ENCODE measurements at regions not wholly inside any gene's neighbourhood (a gene's known extent, or its start where the extent isn't known, plus 50 kb on each side); places are given as distances from the start of the nearest gene placed in this dataset.

DNA sequence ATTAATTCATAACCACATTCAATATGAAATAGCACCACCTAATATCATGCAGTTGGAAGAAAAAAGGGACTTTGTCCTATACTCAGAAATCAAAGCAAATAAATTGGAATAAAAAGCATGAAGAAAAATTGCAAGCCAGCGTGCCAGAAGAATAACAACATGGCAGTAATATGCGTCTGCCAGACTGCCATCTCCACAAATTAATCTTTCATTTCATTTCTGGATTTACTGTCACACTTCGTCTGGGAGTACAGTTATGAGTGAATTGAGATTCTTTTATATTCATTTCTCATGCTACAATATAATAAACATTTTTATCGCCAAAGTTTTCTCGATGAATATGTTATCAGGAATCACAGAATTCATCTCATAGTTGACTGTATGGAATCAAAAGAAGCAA, 1327.7 kb upstream of the SEL1L start:
- DNase-seq (ENCODE audit: low read depth in 6 of 9, low spot score in 9 of 9) = no peak
- no peaks in the 10 kb centered on the region for H3K27me3 ChIP-seq (ENCODE audit: control insufficient read depth in 2 of 2, insufficient read depth in 1 of 2, low read length in 1 of 2)
- H3K4me3 ChIP-seq (ENCODE audit: low read length in 2 of 2) = no peak overlapping the region
- WGBS = 93% methylated on average over 5 of the region's 5 CpGs
- no peaks in the 10 kb centered on the region for H3K36me3 ChIP-seq (ENCODE audit: control insufficient read depth in 2 of 2, insufficient read depth in 2 of 2, low read length in 1 of 2)
- no peak overlapping the region for H3K27ac ChIP-seq (ENCODE audit: low read depth in 1 of 2, low read length in 1 of 2)
- no peaks in the 10 kb centered on the region for H3K9me3 ChIP-seq (ENCODE audit: control insufficient read depth in 2 of 2, insufficient read depth in 1 of 2, low read length in 1 of 2)
- H3K4me1 ChIP-seq (ENCODE audit: control insufficient read depth in 2 of 2, insufficient read depth in 2 of 2, low read length in 2 of 2) = no peaks in the 10 kb centered on the region

DNA sequence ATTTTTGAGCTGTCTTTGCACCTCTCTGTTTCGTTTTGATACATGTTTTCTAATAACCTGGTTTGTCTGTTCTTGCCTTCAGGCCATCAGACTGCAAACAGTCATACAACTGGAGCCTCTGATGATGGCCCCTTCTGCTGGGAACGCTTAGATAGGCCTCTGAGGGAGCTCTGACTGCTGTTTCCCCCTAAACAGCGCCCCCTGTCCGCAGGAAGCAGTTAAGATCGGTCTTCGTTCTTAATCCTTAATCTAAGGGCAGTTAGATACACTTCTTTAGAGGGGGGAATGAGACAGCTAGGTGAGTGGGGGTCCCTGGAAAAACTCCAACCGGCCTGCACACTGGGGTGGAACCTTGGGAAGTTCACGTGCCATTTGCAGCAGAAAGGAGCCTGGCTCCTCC, 1338.8 kb upstream of the SEL1L start:
- Histone ChIP-seq H3K36me3 (ENCODE audit: control insufficient read depth in 2 of 2, insufficient read depth in 2 of 2, low read length in 1 of 2) (no peaks in the 10 kb centered on the region), H3K27ac (ENCODE audit: low read depth in 1 of 2, low read length in 1 of 2) (no peak overlapping the region), H3K27me3 (ENCODE audit: control insufficient read depth in 2 of 2, insufficient read depth in 1 of 2, low read length in 1 of 2) (no peaks in the 10 kb centered on the region), H3K9me3 (ENCODE audit: control insufficient read depth in 2 of 2, insufficient read depth in 1 of 2, low read length in 1 of 2) (peaks cover 0 to 4% of the 10 kb centered on the region in 2 donors), H3K4me3 (ENCODE audit: low read length in 2 of 2) (no peak overlapping the region), H3K4me1 (ENCODE audit: control insufficient read depth in 2 of 2, insufficient read depth in 2 of 2, low read length in 2 of 2) (no peaks in the 10 kb centered on the region)
- 62% methylated on average over 8 of the region's 8 CpGs for WGBS
- DNase-seq (ENCODE audit: low read depth in 6 of 9, low spot score in 9 of 9) = no peak

DNA sequence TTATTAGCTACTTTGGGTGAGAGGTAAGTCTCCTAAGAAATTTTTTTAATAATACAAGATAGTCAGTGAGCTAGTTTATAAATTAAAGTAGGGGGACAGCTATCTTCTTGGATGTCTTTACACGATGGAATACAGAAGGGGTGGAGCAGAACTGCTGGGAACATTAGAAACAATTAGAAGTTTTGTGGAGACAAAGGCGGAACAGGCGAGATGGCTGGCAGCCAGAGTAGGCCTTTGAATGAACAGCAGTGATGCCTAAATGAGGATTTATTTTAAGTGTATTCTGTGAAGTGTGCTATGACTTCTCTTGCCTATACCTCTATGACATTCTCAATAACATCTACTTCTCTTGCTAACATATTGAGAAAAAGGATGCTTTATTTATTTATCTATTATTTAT, 1345.3 kb upstream of the SEL1L start:
- 90% methylated on average over 3 of the region's 3 CpGs for WGBS
- no peak overlapping the region for H3K27ac ChIP-seq (ENCODE audit: low read depth in 1 of 2, low read length in 1 of 2)
- no peaks in the 10 kb centered on the region for H3K36me3 ChIP-seq (ENCODE audit: control insufficient read depth in 2 of 2, insufficient read depth in 2 of 2, low read length in 1 of 2)

DNA sequence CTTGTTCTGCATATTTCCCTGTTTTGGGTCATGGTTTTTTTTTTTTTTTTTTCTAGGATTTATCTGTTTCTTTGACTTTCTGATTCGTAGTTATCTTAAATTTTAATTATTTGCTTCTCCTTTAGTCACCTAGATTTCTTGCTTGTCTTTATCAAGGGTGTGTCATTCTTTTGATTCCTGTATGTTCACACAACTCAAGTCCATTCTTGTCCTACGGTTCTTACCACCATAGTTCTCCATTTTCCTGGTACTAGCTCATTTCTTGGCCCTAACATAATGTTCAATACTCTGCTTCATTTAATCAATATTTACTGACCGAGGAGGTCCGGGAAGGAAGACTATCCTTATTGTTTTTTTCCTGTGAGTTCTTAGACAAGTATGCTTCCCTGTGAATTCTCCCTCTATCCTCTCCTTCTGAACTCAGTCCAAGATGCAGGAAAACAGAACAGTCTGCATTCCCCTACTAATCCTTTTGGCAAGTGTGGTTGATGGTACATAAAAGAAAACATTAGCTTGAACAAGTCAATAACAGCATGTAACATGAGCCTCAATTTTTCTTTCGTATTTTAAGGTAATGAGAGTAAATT, 1346.4 kb upstream of the SEL1L start:
- peaks cover 0 to 2% of the 10 kb centered on the region in 2 donors for H3K9me3 ChIP-seq (ENCODE audit: control insufficient read depth in 2 of 2, insufficient read depth in 1 of 2, low read length in 1 of 2)
- 86% methylated on average over 5 of the region's 5 CpGs for WGBS
- H3K4me3 ChIP-seq (ENCODE audit: low read length in 2 of 2) = no peak overlapping the region
- H3K27me3 ChIP-seq (ENCODE audit: control insufficient read depth in 2 of 2, insufficient read depth in 1 of 2, low read length in 1 of 2) = no peaks in the 10 kb centered on the region
- H3K27ac ChIP-seq (ENCODE audit: low read depth in 1 of 2, low read length in 1 of 2) = no peak overlapping the region
- H3K36me3 ChIP-seq (ENCODE audit: control insufficient read depth in 2 of 2, insufficient read depth in 2 of 2, low read length in 1 of 2) = no peaks in the 10 kb centered on the region
- H3K4me1 ChIP-seq (ENCODE audit: control insufficient read depth in 2 of 2, insufficient read depth in 2 of 2, low read length in 2 of 2) = no peaks in the 10 kb centered on the region
- no peak for DNase-seq (ENCODE audit: low read depth in 6 of 9, low spot score in 9 of 9)

More for the DNA sequence above, 1345.3 kb upstream of the SEL1L start:
- no peak for DNase-seq (ENCODE audit: low read depth in 6 of 9, low spot score in 9 of 9)
- H3K4me1 ChIP-seq (ENCODE audit: control insufficient read depth in 2 of 2, insufficient read depth in 2 of 2, low read length in 2 of 2) = no peaks in the 10 kb centered on the region
- H3K4me3 ChIP-seq (ENCODE audit: low read length in 2 of 2) = no peak overlapping the region
- H3K9me3 ChIP-seq (ENCODE audit: control insufficient read depth in 2 of 2, insufficient read depth in 1 of 2, low read length in 1 of 2) = peaks cover 0 to 2% of the 10 kb centered on the region in 2 donors
- no peaks in the 10 kb centered on the region for H3K27me3 ChIP-seq (ENCODE audit: control insufficient read depth in 2 of 2, insufficient read depth in 1 of 2, low read length in 1 of 2)

DNA sequence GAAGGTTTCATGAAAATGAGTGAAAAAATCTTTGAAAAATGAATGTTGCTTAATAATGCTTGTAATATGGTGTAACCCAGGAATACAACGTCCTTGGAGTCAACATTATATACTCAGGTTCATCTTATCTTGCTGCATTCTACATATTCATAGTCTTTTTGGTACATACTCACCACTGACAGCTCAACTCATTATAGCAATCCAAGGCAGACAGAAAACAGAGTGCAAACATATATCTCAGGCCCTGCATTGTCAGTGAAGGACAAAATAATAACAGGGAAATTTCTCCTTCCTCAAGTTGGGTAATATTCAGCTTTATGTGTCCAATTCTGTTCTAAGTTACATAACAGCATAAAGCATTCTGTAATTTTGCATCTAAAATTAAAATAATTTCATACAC, 1353.0 kb upstream of the SEL1L start:
- no peak for DNase-seq (ENCODE audit: low read depth in 6 of 9, low spot score in 9 of 9)
- Histone ChIP-seq H3K27me3 (ENCODE audit: control insufficient read depth in 2 of 2, insufficient read depth in 1 of 2, low read length in 1 of 2) (no peaks in the 10 kb centered on the region), H3K4me1 (ENCODE audit: control insufficient read depth in 2 of 2, insufficient read depth in 2 of 2, low read length in 2 of 2) (no peaks in the 10 kb centered on the region), H3K27ac (ENCODE audit: low read depth in 1 of 2, low read length in 1 of 2) (no peak overlapping the region), H3K9me3 (ENCODE audit: control insufficient read depth in 2 of 2, insufficient read depth in 1 of 2, low read length in 1 of 2) (peaks cover 0 to 2% of the 10 kb centered on the region in 2 donors), H3K4me3 (ENCODE audit: low read length in 2 of 2) (no peak overlapping the region), H3K36me3 (ENCODE audit: control insufficient read depth in 2 of 2, insufficient read depth in 2 of 2, low read length in 1 of 2) (no peaks in the 10 kb centered on the region)
- 78% methylated on average over 1 of the region's 1 CpG for WGBS

DNA sequence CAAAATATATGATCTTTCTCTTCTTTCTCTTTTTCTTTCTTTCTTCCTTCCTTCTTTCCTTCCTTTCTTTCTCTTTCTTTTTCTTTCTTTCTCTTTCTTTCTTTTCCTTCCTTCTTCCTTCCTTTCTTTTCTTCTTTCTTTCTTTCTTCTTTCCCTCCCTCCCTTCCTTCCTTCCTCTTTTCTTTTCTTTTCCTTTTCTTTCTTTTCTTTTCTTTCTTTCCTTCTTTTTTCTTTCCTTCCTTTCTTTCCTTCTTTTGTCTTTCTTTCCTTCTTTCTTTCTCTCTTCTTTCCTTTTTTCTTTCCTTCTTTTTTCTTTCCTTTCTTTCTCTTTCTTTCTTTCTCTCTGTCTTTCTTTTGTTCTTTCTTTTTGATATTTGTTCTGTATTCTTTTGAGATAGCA, 1356.0 kb upstream of the SEL1L start:
- DNase-seq (ENCODE audit: low read depth in 6 of 9, low spot score in 9 of 9) = no peak
- no peak overlapping the region for H3K4me3 ChIP-seq (ENCODE audit: low read length in 2 of 2)

DNA sequence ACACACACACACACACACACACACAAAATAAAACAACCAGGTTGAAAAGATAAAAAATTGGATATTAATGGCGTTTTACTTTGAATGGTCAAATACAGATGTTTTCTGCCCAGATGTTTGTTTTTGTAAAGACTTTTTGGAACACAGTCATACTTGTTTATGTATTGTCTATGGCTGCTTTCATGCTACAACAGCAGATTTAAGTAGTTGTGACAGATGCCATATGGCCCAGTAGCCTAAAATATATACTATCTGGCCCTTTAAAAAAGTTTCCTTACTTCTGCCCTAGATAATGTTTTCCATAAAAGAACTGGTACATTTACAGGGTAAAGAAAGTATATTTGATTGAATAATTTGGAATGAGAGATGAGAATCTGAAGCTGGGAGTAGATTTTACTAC, 1362.8 kb upstream of the SEL1L start:
- Histone ChIP-seq H3K9me3 (ENCODE audit: control insufficient read depth in 2 of 2, insufficient read depth in 1 of 2, low read length in 1 of 2) (no peaks in the 10 kb centered on the region), H3K4me1 (ENCODE audit: control insufficient read depth in 2 of 2, insufficient read depth in 2 of 2, low read length in 2 of 2) (no peaks in the 10 kb centered on the region), H3K27ac (ENCODE audit: low read depth in 1 of 2, low read length in 1 of 2) (no peak overlapping the region), H3K36me3 (ENCODE audit: control insufficient read depth in 2 of 2, insufficient read depth in 2 of 2, low read length in 1 of 2) (no peaks in the 10 kb centered on the region), H3K27me3 (ENCODE audit: control insufficient read depth in 2 of 2, insufficient read depth in 1 of 2, low read length in 1 of 2) (no peaks in the 10 kb centered on the region), H3K4me3 (ENCODE audit: low read length in 2 of 2) (no peak overlapping the region)
- 97% methylated on average over 1 of the region's 1 CpG for WGBS
- no peak for DNase-seq (ENCODE audit: low read depth in 6 of 9, low spot score in 9 of 9)

More for the DNA sequence above, 1356.0 kb upstream of the SEL1L start:
- no peaks in the 10 kb centered on the region for H3K36me3 ChIP-seq (ENCODE audit: control insufficient read depth in 2 of 2, insufficient read depth in 2 of 2, low read length in 1 of 2)
- no peaks in the 10 kb centered on the region for H3K27me3 ChIP-seq (ENCODE audit: control insufficient read depth in 2 of 2, insufficient read depth in 1 of 2, low read length in 1 of 2)
- H3K9me3 ChIP-seq (ENCODE audit: control insufficient read depth in 2 of 2, insufficient read depth in 1 of 2, low read length in 1 of 2) = no peaks in the 10 kb centered on the region
- H3K4me1 ChIP-seq (ENCODE audit: control insufficient read depth in 2 of 2, insufficient read depth in 2 of 2, low read length in 2 of 2) = no peaks in the 10 kb centered on the region
- no peak overlapping the region for H3K27ac ChIP-seq (ENCODE audit: low read depth in 1 of 2, low read length in 1 of 2)

DNA sequence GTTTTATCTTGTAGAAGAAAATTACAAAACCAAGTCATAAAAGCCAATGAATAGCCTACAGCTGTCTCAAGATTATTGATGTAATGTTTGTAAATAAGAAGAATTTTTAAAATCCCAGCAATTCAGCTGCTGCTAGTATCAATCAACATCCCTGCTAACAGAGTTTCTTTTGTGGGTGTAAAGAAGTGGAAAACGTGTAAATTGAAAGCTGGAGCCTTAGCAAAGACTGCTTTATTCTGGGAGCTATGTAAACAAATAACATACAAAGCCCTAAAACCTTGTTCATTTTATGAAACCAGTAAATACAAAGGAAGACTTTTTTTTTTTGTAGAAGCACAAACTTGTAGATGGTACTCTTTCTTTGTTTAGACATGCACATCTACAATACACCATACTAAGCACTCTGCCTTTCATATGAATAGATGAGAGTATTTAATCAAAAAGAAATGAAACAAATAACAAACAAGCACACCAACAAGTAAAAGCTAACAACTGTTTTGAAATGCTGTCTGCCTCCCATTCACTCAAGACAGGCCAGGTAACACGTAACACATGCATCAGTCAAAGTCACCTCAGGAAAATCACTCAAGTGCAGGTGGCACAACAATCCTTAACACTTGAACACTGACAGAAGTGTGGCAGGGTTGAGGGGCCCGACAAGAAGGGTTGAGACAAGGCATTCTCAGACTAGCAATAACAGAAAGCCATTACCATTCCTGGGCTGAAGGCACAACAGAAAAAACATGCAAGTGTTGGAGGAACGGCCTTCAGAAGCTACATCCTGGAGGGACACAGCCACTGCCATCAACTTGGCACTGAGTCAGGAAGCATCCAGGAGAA, 1364.0 kb upstream of the SEL1L start:
- Histone ChIP-seq H3K27me3 (ENCODE audit: control insufficient read depth in 2 of 2, insufficient read depth in 1 of 2, low read length in 1 of 2) (no peaks in the 10 kb centered on the region), H3K27ac (ENCODE audit: low read depth in 1 of 2, low read length in 1 of 2) (no peak overlapping the region), H3K4me1 (ENCODE audit: control insufficient read depth in 2 of 2, insufficient read depth in 2 of 2, low read length in 2 of 2) (no peaks in the 10 kb centered on the region), H3K4me3 (ENCODE audit: low read length in 2 of 2) (no peak overlapping the region), H3K36me3 (ENCODE audit: control insufficient read depth in 2 of 2, insufficient read depth in 2 of 2, low read length in 1 of 2) (no peaks in the 10 kb centered on the region), H3K9me3 (ENCODE audit: control insufficient read depth in 2 of 2, insufficient read depth in 1 of 2, low read length in 1 of 2) (no peaks in the 10 kb centered on the region)
- WGBS = 76% methylated on average over 4 of the region's 4 CpGs
- no peak for DNase-seq (ENCODE audit: low read depth in 6 of 9, low spot score in 9 of 9)

DNA sequence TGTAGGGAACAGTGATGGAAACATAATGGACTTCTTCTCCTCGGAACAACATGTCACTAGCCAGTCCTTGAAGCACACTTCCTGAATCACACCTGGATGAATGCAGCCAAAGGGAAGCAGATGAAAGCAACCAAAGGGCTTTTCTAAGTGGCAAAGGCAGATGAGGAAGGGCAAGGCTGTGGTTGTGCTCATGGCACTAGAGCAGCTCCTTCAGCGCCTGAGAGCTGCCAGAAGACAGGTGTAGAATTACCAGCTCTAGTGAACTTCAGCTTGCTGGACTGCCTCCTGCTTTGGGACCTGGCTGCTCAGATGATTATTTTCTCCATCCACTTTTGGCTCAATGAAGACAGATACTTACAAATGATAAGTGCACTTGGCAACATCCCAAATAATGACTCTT, 1372.1 kb upstream of the SEL1L start:
- no peaks in the 10 kb centered on the region for H3K4me1 ChIP-seq (ENCODE audit: control insufficient read depth in 2 of 2, insufficient read depth in 2 of 2, low read length in 2 of 2)
- WGBS = 86% methylated on average over 2 of the region's 2 CpGs
- H3K36me3 ChIP-seq (ENCODE audit: control insufficient read depth in 2 of 2, insufficient read depth in 2 of 2, low read length in 1 of 2) = no peaks in the 10 kb centered on the region
- no peaks in the 10 kb centered on the region for H3K27me3 ChIP-seq (ENCODE audit: control insufficient read depth in 2 of 2, insufficient read depth in 1 of 2, low read length in 1 of 2)
- no peak for DNase-seq (ENCODE audit: low read depth in 6 of 9, low spot score in 9 of 9)
- H3K27ac ChIP-seq (ENCODE audit: low read depth in 1 of 2, low read length in 1 of 2) = no peak overlapping the region
- no peak overlapping the region for H3K4me3 ChIP-seq (ENCODE audit: low read length in 2 of 2)
- no peaks in the 10 kb centered on the region for H3K9me3 ChIP-seq (ENCODE audit: control insufficient read depth in 2 of 2, insufficient read depth in 1 of 2, low read length in 1 of 2)

All from thymus (tissue), 11 donors.